ENCODE measurements at regions not wholly inside any gene's neighbourhood (a gene's known extent, or its start where the extent isn't known, plus 50 kb on each side); places are given as distances from the start of the nearest gene placed in this dataset.

DNA sequence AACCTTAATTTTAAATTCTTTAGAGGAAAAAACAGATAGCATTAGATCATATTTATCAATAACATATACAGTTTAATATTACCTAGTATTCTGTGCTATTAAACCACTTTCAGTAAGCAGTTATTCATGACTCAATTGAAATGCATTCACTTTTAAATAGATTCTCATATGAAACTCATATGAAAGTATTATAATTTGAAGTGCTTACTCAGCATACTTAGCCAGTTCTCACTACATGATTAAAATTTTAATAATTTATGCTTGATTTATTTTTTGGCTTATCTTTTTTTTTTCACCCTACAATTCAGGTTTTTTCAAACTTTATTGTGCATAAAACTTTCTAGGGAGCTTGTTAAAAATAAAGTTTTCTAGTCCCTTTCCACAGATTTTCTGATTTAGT, 694.9 kb upstream of the CDH9 start:
- Histone ChIP-seq H3K14ac (ENCODE audit: low read length) (no peak overlapping the region), H3K9me3 (ENCODE audit: insufficient read depth, low read depth, low read length) (no peaks in the 10 kb centered on the region), H2AFZ (ENCODE audit: insufficient read depth, low read length, poor library complexity) (no peak overlapping the region), H3K4me2 (ENCODE audit: low read length) (no peak overlapping the region), H2BK5ac (ENCODE audit: low read depth, low read length, poor library complexity) (no peak overlapping the region), H3K4ac (ENCODE audit: low read depth, low read length) (no peak overlapping the region), H3K23ac (ENCODE audit: low read length) (no peak overlapping the region), H3K27me3 (ENCODE audit: insufficient read depth, low read length) (no peaks in the 10 kb centered on the region), H3K18ac (ENCODE audit: low read length) (no peak overlapping the region), H3K36me3 (ENCODE audit: control insufficient read depth in 1 of 2, insufficient read depth in 2 of 2, low read length in 2 of 2) (no peaks in the 10 kb centered on the region), H2AK5ac (ENCODE audit: low read length) (no peak overlapping the region), H3K4me3 (ENCODE audit: low read depth, low read length) (no peak overlapping the region), H3K79me1 (ENCODE audit: low read length) (no peaks in the 10 kb centered on the region), H3K79me2 (ENCODE audit: control insufficient read depth, insufficient read depth, low read length, poor library complexity) (no peaks in the 10 kb centered on the region), H2BK120ac (ENCODE audit: insufficient read depth, low read length, poor library complexity) (no peak overlapping the region), H4K8ac (ENCODE audit: low read depth, low read length) (no peak overlapping the region), H2BK12ac (ENCODE audit: low read length) (no peak overlapping the region), H4K12ac (ENCODE audit: low read depth, low read length) (no peak overlapping the region), H3K4me1 (ENCODE audit: control insufficient read depth in 1 of 2, insufficient read depth in 2 of 2, low read length in 2 of 2) (no peaks in the 10 kb centered on the region), H3K9ac (ENCODE audit: low read length) (no peak overlapping the region), H3K27ac (ENCODE audit: low read depth, low read length) (no peak overlapping the region), H4K91ac (ENCODE audit: low read depth, low read length) (no peak overlapping the region)
- no peak for DNase-seq

DNA sequence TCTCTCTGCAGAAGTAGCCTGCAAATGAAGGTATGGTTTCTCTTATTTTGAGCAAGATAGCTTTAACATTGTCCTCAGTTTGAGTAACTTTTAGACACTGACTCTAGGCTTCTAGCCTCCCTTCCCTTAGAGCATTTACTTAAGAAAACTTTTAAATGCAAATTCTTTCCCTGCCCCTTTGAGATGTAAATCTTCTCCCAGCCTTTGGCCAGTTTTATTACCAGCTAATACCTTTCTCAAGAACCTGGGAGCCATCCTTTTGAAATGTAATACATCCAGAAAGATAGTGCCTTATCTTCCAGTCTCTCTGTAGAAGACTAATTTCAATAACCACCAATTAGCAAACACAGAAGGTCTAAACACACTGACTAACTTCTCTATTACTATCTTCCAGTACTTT, 688.9 kb upstream of the CDH9 start:
- no peaks in the 10 kb centered on the region for H3K36me3 ChIP-seq (ENCODE audit: control insufficient read depth in 1 of 2, insufficient read depth in 2 of 2, low read length in 2 of 2)
- H2BK5ac ChIP-seq (ENCODE audit: low read depth, low read length, poor library complexity), result no peak overlapping the region
- no peak overlapping the region for H4K91ac ChIP-seq (ENCODE audit: low read depth, low read length)
- H3K4ac ChIP-seq (ENCODE audit: low read depth, low read length), result no peak overlapping the region
- H2AK5ac ChIP-seq (ENCODE audit: low read length), result no peak overlapping the region
- no peak overlapping the region for H2BK12ac ChIP-seq (ENCODE audit: low read length)
- no peak overlapping the region for H3K4me2 ChIP-seq (ENCODE audit: low read length)
- H3K79me2 ChIP-seq (ENCODE audit: control insufficient read depth, insufficient read depth, low read length, poor library complexity), result no peaks in the 10 kb centered on the region
- no peak overlapping the region for H3K9ac ChIP-seq (ENCODE audit: low read length)
- H3K4me1 ChIP-seq (ENCODE audit: control insufficient read depth in 1 of 2, insufficient read depth in 2 of 2, low read length in 2 of 2), result no peaks in the 10 kb centered on the region
- H3K27ac ChIP-seq (ENCODE audit: low read depth, low read length), result no peak overlapping the region
- H2BK120ac ChIP-seq (ENCODE audit: insufficient read depth, low read length, poor library complexity), result no peak overlapping the region
- H4K12ac ChIP-seq (ENCODE audit: low read depth, low read length), result no peak overlapping the region
- no peaks in the 10 kb centered on the region for H3K27me3 ChIP-seq (ENCODE audit: insufficient read depth, low read length)
- H3K79me1 ChIP-seq (ENCODE audit: low read length), result no peaks in the 10 kb centered on the region
- H3K18ac ChIP-seq (ENCODE audit: low read length), result no peak overlapping the region
- no peak overlapping the region for H2AFZ ChIP-seq (ENCODE audit: insufficient read depth, low read length, poor library complexity)
- H4K8ac ChIP-seq (ENCODE audit: low read depth, low read length), result no peak overlapping the region
- no peaks in the 10 kb centered on the region for H3K9me3 ChIP-seq (ENCODE audit: insufficient read depth, low read depth, low read length)
- no peak overlapping the region for H3K4me3 ChIP-seq (ENCODE audit: low read depth, low read length)
- no peak for DNase-seq
- no peak overlapping the region for H3K14ac ChIP-seq (ENCODE audit: low read length)
- no peak overlapping the region for H3K23ac ChIP-seq (ENCODE audit: low read length)

DNA sequence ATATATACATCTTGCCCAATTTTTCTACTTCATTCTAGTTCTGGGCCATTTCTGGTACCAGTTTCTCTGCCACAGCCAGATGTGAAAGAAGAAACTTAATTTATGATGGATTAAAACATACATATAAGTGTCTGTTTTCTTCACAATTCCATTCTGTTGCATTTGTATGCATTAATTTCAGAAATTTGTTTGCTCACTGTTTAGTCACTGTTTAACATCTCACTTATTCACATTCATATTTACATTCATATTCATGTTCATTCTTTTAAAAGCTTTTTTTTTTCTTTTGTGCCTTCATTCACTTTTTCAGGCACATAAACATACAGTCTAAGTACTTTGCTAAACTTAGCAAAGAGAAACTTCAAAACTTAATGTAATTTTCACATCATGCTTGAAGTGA, 684.0 kb upstream of the CDH9 start:
- Histone ChIP-seq H3K14ac (ENCODE audit: low read length) (no peak overlapping the region), H3K4ac (ENCODE audit: low read depth, low read length) (no peak overlapping the region), H3K4me3 (ENCODE audit: low read depth, low read length) (no peak overlapping the region), H3K23ac (ENCODE audit: low read length) (no peak overlapping the region), H4K12ac (ENCODE audit: low read depth, low read length) (no peak overlapping the region), H3K4me2 (ENCODE audit: low read length) (no peak overlapping the region), H3K9ac (ENCODE audit: low read length) (no peak overlapping the region), H2BK12ac (ENCODE audit: low read length) (no peak overlapping the region), H3K36me3 (ENCODE audit: control insufficient read depth in 1 of 2, insufficient read depth in 2 of 2, low read length in 2 of 2) (no peaks in the 10 kb centered on the region), H3K18ac (ENCODE audit: low read length) (no peak overlapping the region), H2AK5ac (ENCODE audit: low read length) (no peak overlapping the region), H4K8ac (ENCODE audit: low read depth, low read length) (no peak overlapping the region), H3K27ac (ENCODE audit: low read depth, low read length) (no peak overlapping the region), H2BK120ac (ENCODE audit: insufficient read depth, low read length, poor library complexity) (no peak overlapping the region), H2AFZ (ENCODE audit: insufficient read depth, low read length, poor library complexity) (no peak overlapping the region), H2BK5ac (ENCODE audit: low read depth, low read length, poor library complexity) (no peak overlapping the region), H3K9me3 (ENCODE audit: insufficient read depth, low read depth, low read length) (no peaks in the 10 kb centered on the region), H3K27me3 (ENCODE audit: insufficient read depth, low read length) (no peaks in the 10 kb centered on the region), H4K91ac (ENCODE audit: low read depth, low read length) (no peak overlapping the region), H3K4me1 (ENCODE audit: control insufficient read depth in 1 of 2, insufficient read depth in 2 of 2, low read length in 2 of 2) (no peaks in the 10 kb centered on the region), H3K79me1 (ENCODE audit: low read length) (no peaks in the 10 kb centered on the region), H3K79me2 (ENCODE audit: control insufficient read depth, insufficient read depth, low read length, poor library complexity) (no peaks in the 10 kb centered on the region)
- DNase-seq, result no peak

DNA sequence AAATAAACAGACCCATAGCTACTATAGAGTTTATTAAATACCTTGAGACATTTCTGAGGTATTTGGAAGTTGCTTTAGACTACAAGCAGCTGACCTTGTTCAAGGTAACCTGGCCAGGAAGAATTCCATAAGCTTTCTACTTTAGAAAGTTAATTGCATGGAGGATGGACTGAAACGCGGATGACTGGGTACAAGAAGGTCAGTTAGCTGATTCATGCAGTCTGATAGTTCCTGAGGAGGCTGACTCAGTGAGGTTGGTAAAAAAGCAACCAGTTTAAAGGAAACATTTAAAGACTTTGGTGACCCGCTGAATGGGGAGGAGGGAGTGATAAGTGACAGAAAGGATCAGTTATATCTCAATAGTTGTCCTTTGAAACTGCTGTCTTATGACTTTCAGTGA, 670.1 kb upstream of the CDH9 start:
- no CpG with 5 or more reads among the region's 3 CpGs for WGBS (ENCODE audit: extremely low coverage, insufficient coverage, insufficient read length)

DNA sequence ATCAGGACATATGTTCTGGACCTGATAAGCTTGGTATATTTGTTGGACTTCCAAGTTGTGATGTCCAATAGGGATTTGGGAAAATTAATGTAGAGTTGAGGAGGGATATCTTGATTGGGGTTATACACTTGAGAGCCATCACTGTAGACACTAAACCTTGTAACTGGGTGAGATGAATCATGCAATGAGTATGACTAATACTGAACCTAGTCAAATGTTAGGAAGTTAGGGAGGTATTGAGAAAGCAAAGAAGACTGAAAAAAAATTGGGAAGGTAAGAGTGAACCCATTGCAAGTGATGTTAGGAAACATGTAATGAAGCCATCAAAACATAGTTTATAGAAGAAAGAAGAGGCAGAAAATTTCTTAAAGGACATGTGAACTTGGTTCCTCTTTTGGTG, 668.4 kb upstream of the CDH9 start:
- Histone ChIP-seq H3K14ac (ENCODE audit: low read length) (no peak overlapping the region), H4K91ac (ENCODE audit: low read depth, low read length) (no peak overlapping the region), H3K4ac (ENCODE audit: low read depth, low read length) (no peak overlapping the region), H3K79me2 (ENCODE audit: control insufficient read depth, insufficient read depth, low read length, poor library complexity) (no peaks in the 10 kb centered on the region), H2AFZ (ENCODE audit: insufficient read depth, low read length, poor library complexity) (no peak overlapping the region), H2BK12ac (ENCODE audit: low read length) (no peak overlapping the region), H3K4me3 (ENCODE audit: low read depth, low read length) (no peak overlapping the region), H3K27ac (ENCODE audit: low read depth, low read length) (no peak overlapping the region), H3K27me3 (ENCODE audit: insufficient read depth, low read length) (no peaks in the 10 kb centered on the region), H4K12ac (ENCODE audit: low read depth, low read length) (no peak overlapping the region), H3K4me2 (ENCODE audit: low read length) (no peak overlapping the region), H3K23ac (ENCODE audit: low read length) (no peak overlapping the region), H3K18ac (ENCODE audit: low read length) (no peak overlapping the region), H3K9ac (ENCODE audit: low read length) (no peak overlapping the region), H3K36me3 (ENCODE audit: control insufficient read depth in 1 of 2, insufficient read depth in 2 of 2, low read length in 2 of 2) (no peaks in the 10 kb centered on the region), H2BK5ac (ENCODE audit: low read depth, low read length, poor library complexity) (no peak overlapping the region), H3K79me1 (ENCODE audit: low read length) (no peaks in the 10 kb centered on the region), H3K9me3 (ENCODE audit: insufficient read depth, low read depth, low read length) (no peaks in the 10 kb centered on the region), H2BK120ac (ENCODE audit: insufficient read depth, low read length, poor library complexity) (no peak overlapping the region), H4K8ac (ENCODE audit: low read depth, low read length) (no peak overlapping the region), H2AK5ac (ENCODE audit: low read length) (no peak overlapping the region), H3K4me1 (ENCODE audit: control insufficient read depth in 1 of 2, insufficient read depth in 2 of 2, low read length in 2 of 2) (no peaks in the 10 kb centered on the region)
- DNase-seq, result no peak

More for the DNA sequence above, 670.1 kb upstream of the CDH9 start:
- H3K18ac ChIP-seq (ENCODE audit: low read length), result no peak overlapping the region
- DNase-seq, result no peak
- H2BK120ac ChIP-seq (ENCODE audit: insufficient read depth, low read length, poor library complexity), result no peak overlapping the region
- H3K4me1 ChIP-seq (ENCODE audit: control insufficient read depth in 1 of 2, insufficient read depth in 2 of 2, low read length in 2 of 2), result no peaks in the 10 kb centered on the region
- no peak overlapping the region for H3K27ac ChIP-seq (ENCODE audit: low read depth, low read length)
- H3K4me2 ChIP-seq (ENCODE audit: low read length), result no peak overlapping the region
- no peak overlapping the region for H3K14ac ChIP-seq (ENCODE audit: low read length)
- no peak overlapping the region for H2AFZ ChIP-seq (ENCODE audit: insufficient read depth, low read length, poor library complexity)
- H3K9me3 ChIP-seq (ENCODE audit: insufficient read depth, low read depth, low read length), result no peaks in the 10 kb centered on the region
- no peaks in the 10 kb centered on the region for H3K27me3 ChIP-seq (ENCODE audit: insufficient read depth, low read length)
- H4K8ac ChIP-seq (ENCODE audit: low read depth, low read length), result no peak overlapping the region
- H4K91ac ChIP-seq (ENCODE audit: low read depth, low read length), result no peak overlapping the region
- H3K9ac ChIP-seq (ENCODE audit: low read length), result no peak overlapping the region
- H3K79me1 ChIP-seq (ENCODE audit: low read length), result no peaks in the 10 kb centered on the region
- no peak overlapping the region for H3K23ac ChIP-seq (ENCODE audit: low read length)
- H3K4ac ChIP-seq (ENCODE audit: low read depth, low read length), result no peak overlapping the region
- no peak overlapping the region for H2AK5ac ChIP-seq (ENCODE audit: low read length)
- H2BK5ac ChIP-seq (ENCODE audit: low read depth, low read length, poor library complexity), result no peak overlapping the region
- H3K36me3 ChIP-seq (ENCODE audit: control insufficient read depth in 1 of 2, insufficient read depth in 2 of 2, low read length in 2 of 2), result no peaks in the 10 kb centered on the region
- no peak overlapping the region for H3K4me3 ChIP-seq (ENCODE audit: low read depth, low read length)
- H3K79me2 ChIP-seq (ENCODE audit: control insufficient read depth, insufficient read depth, low read length, poor library complexity), result no peaks in the 10 kb centered on the region
- H2BK12ac ChIP-seq (ENCODE audit: low read length), result no peak overlapping the region
- no peak overlapping the region for H4K12ac ChIP-seq (ENCODE audit: low read depth, low read length)
